Immature natural killer cell (primary cell): ENCODE measurements at regions not wholly inside any gene's neighbourhood (a gene's known extent, or its start where the extent isn't known, plus 50 kb on each side); places are given as distances from the start of the nearest gene placed in this dataset.

Source experiments
- DNase-seq, 3 donors: peaks; one replicate each; pipeline ENCODE4 v3.0.0; 2022; ENCODE audit warnings: mixed read lengths in 1 of 3
- H3K27ac Mint-ChIP-seq, 6 donors: one replicate each; pipeline ENCODE4 v1.8.0; 2020; ENCODE audit warnings: mixed read lengths in 6 of 6, mild to moderate bottlenecking in 5 of 6, inconsistent platforms in 4 of 6, moderate library complexity in 3 of 6
- H3K27me3 Mint-ChIP-seq, 3 donors: one replicate each; pipeline ENCODE4 v1.8.0; 2020 to 2021; ENCODE audit warnings: low read depth in 3 of 3, mild to moderate bottlenecking in 3 of 3, mixed read lengths in 3 of 3, moderate library complexity in 3 of 3, inconsistent platforms in 1 of 3
- H3K36me3 Mint-ChIP-seq, 3 donors: one replicate each; pipeline ENCODE4 v1.8.0; 2020; ENCODE audit warnings: mixed read lengths in 3 of 3, inconsistent platforms in 2 of 3, mild to moderate bottlenecking in 2 of 3
- H3K4me1 Mint-ChIP-seq, 2 donors: one replicate each; pipeline ENCODE4 v1.8.0; 2020; ENCODE audit warnings: inconsistent platforms in 2 of 2, mild to moderate bottlenecking in 2 of 2, mixed read lengths in 2 of 2, moderate library complexity in 1 of 2
- H3K4me3 Mint-ChIP-seq, 5 donors: one replicate each; pipeline ENCODE4 v1.8.0; 2020; ENCODE audit warnings: mild to moderate bottlenecking in 5 of 5, mixed read lengths in 5 of 5, inconsistent platforms in 3 of 5, moderate library complexity in 3 of 5
- H3K9me3 Mint-ChIP-seq, 6 donors: one replicate each; pipeline ENCODE4 v1.8.0; 2020; ENCODE audit warnings: mild to moderate bottlenecking in 6 of 6, mixed read lengths in 6 of 6, inconsistent platforms in 4 of 6, moderate library complexity in 3 of 6

DNA sequence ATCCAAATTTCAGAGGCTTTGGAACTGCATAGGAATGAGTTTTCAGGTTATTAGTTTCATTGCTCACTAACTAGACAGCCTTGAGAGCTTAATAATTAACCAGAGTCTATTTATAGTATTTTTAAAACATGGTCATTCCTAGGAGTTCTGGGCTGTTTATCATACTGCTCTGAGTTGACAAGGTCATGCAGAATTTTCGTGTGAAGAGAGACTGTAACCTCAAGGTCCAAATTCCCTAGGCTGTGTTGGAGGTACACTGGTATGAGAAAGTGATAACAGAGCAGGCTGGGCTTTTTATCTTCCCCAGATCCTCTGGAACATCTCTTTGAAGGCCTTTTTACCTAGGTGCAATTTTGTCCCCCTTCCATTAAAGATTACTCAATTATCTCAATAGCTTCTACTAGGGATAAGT, 736.3 kb downstream of the LTN1 start:
- Mint-ChIP-seq H3K4me1 (no peaks in the 10 kb centered on the region), H3K36me3 (no peaks in the 10 kb centered on the region), H3K4me3 (no peak overlapping the region), H3K9me3 (peaks cover 0 to 8% (median 2%) of the 10 kb centered on the region in 6 donors), H3K27me3 (no peaks in the 10 kb centered on the region), H3K27ac (no peak overlapping the region)
- no peak for DNase-seq

DNA sequence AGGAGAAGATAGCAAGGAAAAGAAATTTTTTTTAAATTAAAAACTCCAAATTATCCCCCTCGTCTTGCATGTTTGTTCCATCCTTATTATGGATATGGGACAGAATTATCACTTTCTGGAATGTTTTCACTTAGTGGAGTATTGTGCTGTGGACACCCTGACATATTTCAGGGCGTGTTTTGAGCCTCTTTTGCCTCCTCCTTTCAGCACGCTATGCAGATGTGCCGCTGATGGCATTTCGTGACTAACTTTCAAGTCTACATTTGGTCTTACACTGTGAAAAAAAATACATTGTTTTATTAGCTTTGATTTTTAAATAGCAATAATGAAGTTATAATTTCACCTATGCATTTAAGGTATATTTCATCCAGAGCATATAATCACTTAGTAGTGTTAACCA, 738.7 kb downstream of the LTN1 start:
- no peak overlapping the region for H3K27ac Mint-ChIP-seq
- H3K27me3 Mint-ChIP-seq = no peaks in the 10 kb centered on the region
- H3K4me3 Mint-ChIP-seq = no peak overlapping the region
- no peaks in the 10 kb centered on the region for H3K36me3 Mint-ChIP-seq
- H3K9me3 Mint-ChIP-seq = peaks cover 0 to 5% (median under 1%) of the 10 kb centered on the region in 6 donors
- no peaks in the 10 kb centered on the region for H3K4me1 Mint-ChIP-seq
- DNase-seq = no peak

DNA sequence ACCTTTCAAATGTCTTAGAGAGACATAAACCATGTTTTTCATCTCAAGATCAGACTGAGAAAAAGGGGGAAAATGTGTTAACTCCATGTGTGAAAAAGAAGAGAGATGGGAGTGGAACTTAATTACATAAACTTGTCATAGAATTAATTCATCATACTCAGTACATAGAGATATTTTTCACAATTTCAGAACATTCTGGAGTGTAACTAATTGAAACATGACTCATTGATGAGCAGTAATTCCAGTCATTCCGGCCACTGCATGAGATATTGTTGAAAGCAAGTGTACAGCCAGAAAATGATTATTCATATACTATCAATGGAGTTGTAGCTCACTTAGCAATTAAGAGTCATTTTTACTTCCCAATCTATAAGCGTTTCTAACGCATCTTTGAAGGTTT, 739.3 kb downstream of the LTN1 start:
- Mint-ChIP-seq H3K27me3 (no peaks in the 10 kb centered on the region), H3K36me3 (no peaks in the 10 kb centered on the region), H3K9me3 (peaks cover 0 to 5% (median under 1%) of the 10 kb centered on the region in 6 donors), H3K4me3 (no peak overlapping the region), H3K4me1 (no peaks in the 10 kb centered on the region), H3K27ac (no peak overlapping the region)
- DNase-seq = no peak

DNA sequence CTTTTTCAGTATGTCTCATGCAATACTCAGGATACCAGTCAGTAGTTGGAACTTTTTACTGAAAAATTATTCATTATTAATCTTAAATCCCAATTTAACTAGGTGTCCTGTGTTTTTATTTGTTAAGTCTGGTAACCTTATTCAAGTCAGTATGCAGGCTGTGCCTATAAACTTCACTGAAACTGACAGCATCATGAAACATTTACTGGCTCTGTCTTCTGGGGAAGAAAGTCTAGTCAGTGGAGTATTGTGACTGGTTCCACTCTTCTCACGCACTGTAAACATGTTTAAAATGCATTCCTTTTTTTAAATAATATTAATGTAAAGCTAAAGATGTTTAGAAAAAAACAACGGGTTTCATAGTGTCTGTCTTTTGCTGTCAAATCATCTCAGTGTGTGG, 739.7 kb downstream of the LTN1 start:
- Mint-ChIP-seq H3K36me3 (no peaks in the 10 kb centered on the region), H3K27me3 (no peaks in the 10 kb centered on the region), H3K4me1 (no peaks in the 10 kb centered on the region), H3K4me3 (no peak overlapping the region), H3K9me3 (peaks cover 0 to 5% (median under 1%) of the 10 kb centered on the region in 6 donors), H3K27ac (no peak overlapping the region)
- DNase-seq = no peak

- Mint-ChIP-seq H3K27ac (no peak overlapping the region), H3K27me3 (no peaks in the 10 kb centered on the region), H3K4me3 (no peak overlapping the region), H3K9me3 (peaks cover 0 to 5% (median under 1%) of the 10 kb centered on the region in 6 donors), H3K36me3 (no peaks in the 10 kb centered on the region), H3K4me1 (no peaks in the 10 kb centered on the region)
- no peak for DNase-seq
Observed at GRCh38 chr21:28250946-28251345, 741.7 kb downstream of the LTN1 start.

DNA sequence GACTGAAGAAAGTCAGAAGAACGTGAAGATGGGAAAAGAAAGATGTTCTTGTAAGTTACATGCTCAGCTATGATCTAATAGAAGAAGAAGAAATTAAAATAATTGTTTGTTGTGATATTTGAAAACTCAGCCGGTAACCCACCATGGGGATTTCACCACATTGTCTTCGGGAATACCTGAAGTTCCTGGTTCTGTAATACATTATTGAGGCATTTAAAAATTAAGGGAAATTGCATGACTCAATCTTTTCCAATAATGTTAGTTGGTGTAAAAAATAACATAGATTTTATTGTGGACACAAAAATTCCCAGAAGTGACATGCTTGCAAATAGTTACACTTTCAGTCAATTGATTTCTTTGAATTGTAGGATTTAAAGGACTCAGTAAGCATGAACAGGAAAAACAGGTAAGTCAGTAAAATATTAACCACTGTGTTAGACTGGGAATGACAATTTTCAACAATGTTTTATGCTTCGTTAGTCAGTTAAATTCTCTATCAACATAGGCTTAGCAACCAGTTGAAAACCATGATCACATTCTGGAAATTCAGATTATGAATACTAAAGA, 745.1 kb downstream of the LTN1 start:
- Mint-ChIP-seq H3K4me3 (no peak overlapping the region), H3K27ac (no peak overlapping the region), H3K27me3 (no peaks in the 10 kb centered on the region), H3K9me3 (peaks cover 0 to 2% (median 0%) of the 10 kb centered on the region in 6 donors), H3K36me3 (no peaks in the 10 kb centered on the region), H3K4me1 (no peaks in the 10 kb centered on the region)
- DNase-seq = no peak

DNA sequence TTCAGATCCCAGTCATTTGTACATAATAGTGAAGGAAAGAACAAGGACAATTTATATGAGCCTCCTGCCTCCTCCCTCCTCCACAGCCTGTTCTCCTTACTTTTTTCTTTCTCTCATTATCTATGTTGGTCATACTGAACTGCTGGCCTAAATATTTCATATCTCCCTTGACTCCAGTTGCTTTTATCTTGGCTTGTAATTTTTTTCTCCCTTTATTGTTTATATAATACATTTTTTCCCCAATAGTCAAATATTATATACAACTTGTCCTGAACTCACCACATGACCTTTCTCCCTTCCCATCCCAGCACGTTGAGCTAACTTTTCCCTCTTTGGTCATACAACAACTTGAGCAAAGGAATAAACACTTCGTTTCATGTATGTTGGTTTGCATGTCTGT, 752.1 kb downstream of the LTN1 start:
- no peak for DNase-seq
- Mint-ChIP-seq H3K36me3 (no peaks in the 10 kb centered on the region), H3K27ac (no peak overlapping the region), H3K4me1 (no peaks in the 10 kb centered on the region), H3K27me3 (no peaks in the 10 kb centered on the region), H3K4me3 (no peak overlapping the region), H3K9me3 (no peaks in the 10 kb centered on the region)

GRCh38 chr21:28239340-28239739, 753.3 kb downstream of the LTN1 start:
- Mint-ChIP-seq H3K27ac (no peak overlapping the region), H3K27me3 (peaks cover 0 to 3% (median 0%) of the 10 kb centered on the region in 3 donors), H3K36me3 (no peaks in the 10 kb centered on the region), H3K9me3 (no peaks in the 10 kb centered on the region), H3K4me1 (no peaks in the 10 kb centered on the region), H3K4me3 (no peak overlapping the region)
- no peak for DNase-seq

DNA sequence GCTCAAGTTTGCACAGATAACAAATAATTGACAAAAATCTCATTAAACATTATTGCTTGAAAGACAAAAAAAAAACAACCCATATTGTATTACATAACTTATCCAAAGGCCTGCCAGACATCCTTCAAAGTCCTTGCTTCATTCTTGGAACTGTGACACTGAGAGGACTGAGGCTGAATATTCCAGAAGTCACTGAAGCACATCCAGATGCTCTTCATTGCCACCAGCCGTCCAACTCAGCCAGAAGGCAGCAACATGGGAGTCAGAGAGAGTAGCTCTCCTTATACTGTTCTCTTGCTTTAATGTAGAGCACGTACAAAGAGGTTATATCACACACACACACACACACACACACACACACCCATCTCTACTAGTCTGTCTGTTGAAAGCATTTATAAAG, 755.0 kb downstream of the LTN1 start:
- H3K27me3 Mint-ChIP-seq = peaks cover 0 to 3% (median 0%) of the 10 kb centered on the region in 3 donors
- peaks cover 0 to 5% (median 0%) of the 10 kb centered on the region in 6 donors for H3K9me3 Mint-ChIP-seq
- DNase-seq = no peak
- H3K4me1 Mint-ChIP-seq = no peaks in the 10 kb centered on the region
- H3K4me3 Mint-ChIP-seq = no peak overlapping the region
- H3K36me3 Mint-ChIP-seq = no peaks in the 10 kb centered on the region
- H3K27ac Mint-ChIP-seq = no peak overlapping the region

DNA sequence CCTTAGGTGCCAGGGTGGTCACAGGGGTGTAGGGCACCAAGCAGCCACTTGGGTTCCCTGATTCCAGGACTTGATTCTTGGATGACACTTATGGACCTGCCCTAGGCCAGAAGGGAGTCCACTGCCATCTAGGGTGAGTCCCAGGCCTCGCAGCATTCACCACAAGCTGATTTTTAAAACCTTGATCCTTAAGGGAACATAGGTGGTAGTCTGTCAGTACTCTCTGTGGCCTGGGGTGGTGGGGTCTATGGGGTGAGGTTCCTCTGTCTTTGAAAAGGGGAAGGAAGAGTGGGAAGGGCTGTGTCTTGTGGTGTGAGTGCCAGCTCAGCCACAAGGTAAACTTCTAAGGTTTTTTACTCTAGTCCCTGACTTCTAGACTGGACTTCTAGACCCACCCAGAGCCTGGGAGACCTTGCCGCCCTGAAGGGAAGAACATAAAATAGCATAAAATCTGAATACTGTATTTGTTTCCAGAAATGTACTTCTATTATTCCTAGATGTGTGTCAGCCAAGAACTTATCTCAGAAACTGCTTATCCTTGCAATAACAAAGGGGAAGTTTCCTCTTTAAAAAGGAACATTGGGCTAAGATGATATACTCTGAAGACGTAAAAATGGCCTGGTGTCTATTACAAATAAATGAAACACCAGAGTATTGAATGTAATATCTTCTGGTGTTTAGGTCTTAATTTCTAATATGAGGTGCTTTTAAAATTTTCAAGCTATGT, 757.3 kb downstream of the LTN1 start:
- no peak for DNase-seq
- no peaks in the 10 kb centered on the region for H3K4me1 Mint-ChIP-seq
- H3K36me3 Mint-ChIP-seq = no peaks in the 10 kb centered on the region
- peaks cover 0 to 5% (median 0%) of the 10 kb centered on the region in 6 donors for H3K9me3 Mint-ChIP-seq
- H3K4me3 Mint-ChIP-seq = no peak overlapping the region
- no peak overlapping the region for H3K27ac Mint-ChIP-seq
- peaks cover 0 to 3% (median 0%) of the 10 kb centered on the region in 3 donors for H3K27me3 Mint-ChIP-seq

GRCh38 chr21:28234326-28234725, 758.4 kb downstream of the LTN1 start:
- DNase-seq = no peak
- Mint-ChIP-seq H3K4me3 (no peak overlapping the region), H3K27ac (no peak overlapping the region), H3K36me3 (no peaks in the 10 kb centered on the region), H3K4me1 (no peaks in the 10 kb centered on the region), H3K27me3 (peaks cover 0 to 3% (median 0%) of the 10 kb centered on the region in 3 donors), H3K9me3 (peaks cover 0 to 5% (median 0%) of the 10 kb centered on the region in 6 donors)

- Mint-ChIP-seq H3K4me1 (no peaks in the 10 kb centered on the region), H3K9me3 (peaks cover 0 to 5% (median 0%) of the 10 kb centered on the region in 6 donors), H3K27ac (no peak overlapping the region), H3K4me3 (no peak overlapping the region), H3K27me3 (peaks cover 0 to 3% (median 0%) of the 10 kb centered on the region in 3 donors), H3K36me3 (no peaks in the 10 kb centered on the region)
- no peak for DNase-seq
Observed at GRCh38 chr21:28233536-28234220, 759.0 kb downstream of the LTN1 start.

DNA sequence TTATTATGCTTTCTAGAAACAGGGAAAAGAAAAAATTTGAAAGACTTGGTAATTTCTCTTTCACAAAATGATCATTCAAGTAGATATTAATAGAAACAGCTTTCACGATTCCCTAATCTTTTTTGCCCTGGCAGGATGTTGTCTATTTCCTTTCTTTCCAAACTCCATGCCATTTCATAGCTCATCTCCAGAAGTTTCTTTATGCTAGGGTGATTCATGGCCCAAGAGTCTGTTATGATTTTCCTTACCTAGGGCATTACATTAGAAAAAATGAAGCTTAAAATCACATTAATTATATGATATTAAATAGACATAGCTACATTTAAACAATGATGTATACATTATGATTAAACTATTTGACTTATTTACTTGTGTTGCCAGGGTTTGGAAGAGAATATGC, 762.1 kb downstream of the LTN1 start:
- Mint-ChIP-seq H3K27ac (no peak overlapping the region), H3K9me3 (peaks cover 0 to 5% (median 1%) of the 10 kb centered on the region in 6 donors), H3K4me3 (no peak overlapping the region), H3K27me3 (peaks cover 0 to 3% (median 0%) of the 10 kb centered on the region in 3 donors), H3K36me3 (no peaks in the 10 kb centered on the region), H3K4me1 (no peaks in the 10 kb centered on the region)
- no peak for DNase-seq

- no peak for DNase-seq
- Mint-ChIP-seq H3K9me3 (peaks cover 0 to 5% (median 1%) of the 10 kb centered on the region in 6 donors), H3K4me3 (no peak overlapping the region), H3K36me3 (no peaks in the 10 kb centered on the region), H3K27ac (no peak overlapping the region), H3K27me3 (peaks cover 0 to under 1% (median 0%) of the 10 kb centered on the region in 3 donors), H3K4me1 (no peaks in the 10 kb centered on the region)
Observed at GRCh38 chr21:28229814-28230213, 762.9 kb downstream of the LTN1 start.
